ENCODE measurements at regions not wholly inside any gene's neighbourhood (a gene's known extent, or its start where the extent isn't known, plus 50 kb on each side); places are given as distances from the start of the nearest gene placed in this dataset.

GRCh38 chr5:136776022-136776927 lies 410.9 kb upstream of the TRPC7 start:
- TF ChIP-seq NR3C1 (IDR thresholded peaks at IDR 0.05) (no peak), CTCF (IDR thresholded peaks at IDR 0.05) (no peak), EHMT2 (IDR thresholded peaks at IDR 0.05; ENCODE audit: low read depth) (no peak), POLR2A (IDR thresholded peaks at IDR 0.05; ENCODE audit: low read length) (no peak), JUNB (IDR thresholded peaks at IDR 0.05) (no peak), RARB (CRISPR knock-in tag; IDR thresholded peaks at IDR 0.05) (no peak)

Data from A549 (cell line).